Panc1 (cell line): ENCODE measurements at regions not wholly inside any gene's neighbourhood (a gene's known extent, or its start where the extent isn't known, plus 50 kb on each side); places are given as distances from the start of the nearest gene placed in this dataset.
"Not testable (repeated sequence)": the region's sequence is repeated elsewhere in the genome, so short reads cannot be mapped to it uniquely, and the experiment has no call there.

Experiments used
- ATAC-seq: fragments of 200-7000 bp; cut with Tn5 transposase; 2 replicates; pipeline ENCODE4 v1.9.1; 2020; ENCODE audit warnings: mild to moderate bottlenecking, moderate library complexity
- BruUV-seq: library from RNA; stranded (reverse); fragments of 400-500 nt; replicated peaks from 2 replicates; lab custom pipeline; 2021; lab: Mats Ljungman, UMichigan
- CTCF ChIA-PET: fragments of 300-600 bp; sonication (Branson Sonifier 250); formaldehyde crosslinking; loops from one replicate; lab custom pipeline; 2022; ENCODE audit warnings: antibody characterized with exemption; lab: Charles Lee
- POLR2A ChIA-PET: fragments of 300-600 bp; sonication (Branson Sonifier 250); formaldehyde crosslinking; loops from one replicate; lab custom pipeline; 2022; ENCODE audit warnings: antibody characterized with exemption; lab: Charles Lee
- DNase-seq: peaks from one replicate; pipeline ENCODE4 v3.0.0-alpha.2; 2010; ENCODE audit warnings: low read depth, low spot score
- H3K27ac ChIP-seq: 2 replicates; pipeline ENCODE4 v1.5.1; 2011; ENCODE audit warnings: mild to moderate bottlenecking, low read length, inconsistent platforms
- H3K27me3 ChIP-seq: fragments of 200-500 bp; sonication (Bioruptor generic); 2 replicates; pipeline ENCODE4 v1.6.0; 2014; ENCODE audit warnings: low read length, inconsistent platforms; ENCODE audit not compliant: control insufficient read depth, insufficient read depth
- H3K36me3 ChIP-seq: fragments of 200-500 bp; sonication (Bioruptor generic); 2 replicates; pipeline ENCODE4 v1.5.1; 2014; ENCODE audit warnings: inconsistent platforms, mild to moderate bottlenecking, low read length, moderate library complexity; ENCODE audit not compliant: control insufficient read depth, insufficient read depth
- H3K4me1 ChIP-seq: 2 replicates; pipeline ENCODE4 v1.5.1; 2011; ENCODE audit warnings: inconsistent platforms, mild to moderate bottlenecking, low read length, moderate library complexity; ENCODE audit not compliant: control insufficient read depth, insufficient read depth
- H3K4me3 ChIP-seq, 2 experiments: 2 replicates each; pipeline ENCODE4 v1.5.1; 2011 to 2012; ENCODE audit warnings: low read depth in 2 of 2, low read length in 2 of 2, mild to moderate bottlenecking in 2 of 2, inconsistent platforms in 1 of 2, moderate library complexity in 1 of 2
- H3K9me3 ChIP-seq: fragments of 200-500 bp; sonication (Bioruptor generic); 2 replicates; pipeline ENCODE4 v1.5.1; 2014; ENCODE audit warnings: low read depth, mild to moderate bottlenecking, inconsistent platforms, low read length, moderate library complexity; ENCODE audit not compliant: control insufficient read depth, insufficient read depth
- CTCF ChIP-seq: fragments of 450-650 bp; IDR thresholded peaks from 2 replicates; pipeline ENCODE4 v1.5.1; 2017; ENCODE audit warnings: mild to moderate bottlenecking
- POLR2AphosphoS5 ChIP-seq: IDR thresholded peaks from 2 replicates; pipeline ENCODE4 v1.6.1; 2012; ENCODE audit warnings: mild to moderate bottlenecking, low read depth, low read length, moderate library complexity
- REST ChIP-seq, 2 experiments: IDR thresholded peaks; 2 replicates each; pipeline ENCODE4 v1.6.1; 2011 to 2012; ENCODE audit warnings: low read depth in 2 of 2, control low read depth in 1 of 2, low read length in 1 of 2, mild to moderate bottlenecking in 1 of 2, moderate library complexity in 1 of 2; ENCODE audit not compliant: insufficient read depth in 1 of 2
- SIN3A ChIP-seq: IDR thresholded peaks from 2 replicates; pipeline ENCODE4 v1.6.1; 2012; ENCODE audit warnings: low read depth, mild to moderate bottlenecking, low read length, moderate library complexity, borderline replicate concordance; ENCODE audit not compliant: insufficient read depth
- TCF7L2 ChIP-seq: IDR thresholded peaks from 2 replicates; pipeline ENCODE4 v1.6.1; 2011; ENCODE audit warnings: mild to moderate bottlenecking, low read depth, low read length, inconsistent platforms
- in situ Hi-C: cut with HindIII; loops from 2 replicates; pipeline ENCODE4 v1.10.0; 2016; ENCODE audit warnings: low sequenced_read_pairs, low pct_unique_long_range_greater_than_20kb
- intact Hi-C: fragments of 100-400 bp; cut with micrococcal nuclease; formaldehyde crosslinking; loops from one replicate; pipeline ENCODE4 v1.10.0; 2022; ENCODE audit not compliant: unreplicated experiment

DNA sequence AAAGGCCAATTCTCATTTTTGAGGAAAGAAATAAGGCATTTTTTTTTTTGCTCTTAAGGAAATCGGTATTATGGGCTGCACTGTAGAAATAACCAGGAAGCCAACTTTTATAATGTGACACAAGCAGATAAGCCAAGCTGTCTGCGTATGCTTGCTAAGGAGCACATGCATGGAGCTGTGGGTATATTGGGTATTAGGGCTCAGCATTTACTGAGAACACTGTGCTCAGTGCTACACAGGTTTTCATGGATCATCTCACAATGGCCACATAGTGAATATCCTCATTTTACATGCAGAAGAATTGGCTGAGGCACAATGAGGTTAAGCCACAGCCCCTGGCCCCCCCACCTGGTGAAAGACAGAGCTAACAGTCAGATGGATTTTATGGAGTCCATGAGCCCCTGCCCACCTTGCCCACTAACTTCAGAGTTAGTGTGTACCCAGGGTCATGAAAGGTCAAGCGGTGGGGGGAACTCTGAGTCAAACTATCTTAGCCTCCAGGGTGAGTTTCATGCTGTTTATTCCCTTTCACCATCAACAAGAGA, 204.8 kb downstream of the SPATA31A6 start:
- ATAC-seq = peak; percentile 30; the same call in 1 of the 2 replicates
- H3K27ac ChIP-seq = no peak overlapping the region
- no peaks in the 10 kb centered on the region for H3K9me3 ChIP-seq
- no peaks in the 10 kb centered on the region for H3K36me3 ChIP-seq
- H3K27me3 ChIP-seq = no peaks in the 10 kb centered on the region
- intact Hi-C loops (no loop called here), in situ Hi-C loops (no loop called here)
- no peak overlapping the region for H3K4me3 ChIP-seq
- BruUV-seq = no TSS peak
- POLR2A ChIA-PET = no interaction called here
- TF ChIP-seq SIN3A = no peak
- TF ChIP-seq CTCF = 0 out of 2 replicates have a peak, but pooled peaks have one; percentile 6
- no peak for TF ChIP-seq POLR2AphosphoS5
- no peak for TF ChIP-seq REST (IDR thresholded peaks at IDR 0.05; ENCODE audit: insufficient read depth in 1 of 2, low read depth in 2 of 2, low read length in 1 of 2)
- TF ChIP-seq TCF7L2 = no peak
- CTCF ChIA-PET = no interaction called here
- H3K4me1 ChIP-seq = no peaks in the 10 kb centered on the region
- no peak for DNase-seq

DNA sequence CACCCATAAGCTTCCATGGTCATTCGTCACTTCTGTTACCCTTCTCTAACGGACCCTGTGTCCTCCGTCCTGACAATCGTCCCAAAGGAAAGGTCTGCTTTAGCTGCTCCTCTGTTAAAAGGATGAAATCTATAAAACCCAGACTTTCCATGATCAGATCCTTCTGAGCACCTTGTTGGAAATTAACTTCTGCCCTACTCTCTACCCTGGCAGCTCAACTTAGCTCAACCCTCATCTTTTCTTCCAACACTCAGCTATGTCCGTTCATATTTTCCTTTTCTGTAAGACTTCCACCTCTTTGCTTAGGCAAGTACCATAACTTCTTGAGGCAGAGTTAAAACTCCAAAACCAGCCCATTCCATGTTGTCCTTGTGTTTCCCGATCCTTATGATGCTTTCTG, 205.4 kb downstream of the SPATA31A6 start:
- intact Hi-C loops = no loop called here
- in situ Hi-C loops = no loop called here
- Histone ChIP-seq H3K4me3 (no peak overlapping the region), H3K9me3 (no peaks in the 10 kb centered on the region), H3K36me3 (no peaks in the 10 kb centered on the region), H3K27ac (no peak overlapping the region), H3K27me3 (no peaks in the 10 kb centered on the region), H3K4me1 (no peaks in the 10 kb centered on the region)
- CTCF ChIA-PET = no interaction called here
- TF ChIP-seq TCF7L2 (no peak), POLR2AphosphoS5 (no peak), REST (IDR thresholded peaks at IDR 0.05; ENCODE audit: insufficient read depth in 1 of 2, low read depth in 2 of 2, low read length in 1 of 2) (no peak), CTCF (no peak), SIN3A (no peak)
- no TSS peak for BruUV-seq
- ATAC-seq (no peak), DNase-seq (no peak)
- POLR2A ChIA-PET = no interaction called here

DNA sequence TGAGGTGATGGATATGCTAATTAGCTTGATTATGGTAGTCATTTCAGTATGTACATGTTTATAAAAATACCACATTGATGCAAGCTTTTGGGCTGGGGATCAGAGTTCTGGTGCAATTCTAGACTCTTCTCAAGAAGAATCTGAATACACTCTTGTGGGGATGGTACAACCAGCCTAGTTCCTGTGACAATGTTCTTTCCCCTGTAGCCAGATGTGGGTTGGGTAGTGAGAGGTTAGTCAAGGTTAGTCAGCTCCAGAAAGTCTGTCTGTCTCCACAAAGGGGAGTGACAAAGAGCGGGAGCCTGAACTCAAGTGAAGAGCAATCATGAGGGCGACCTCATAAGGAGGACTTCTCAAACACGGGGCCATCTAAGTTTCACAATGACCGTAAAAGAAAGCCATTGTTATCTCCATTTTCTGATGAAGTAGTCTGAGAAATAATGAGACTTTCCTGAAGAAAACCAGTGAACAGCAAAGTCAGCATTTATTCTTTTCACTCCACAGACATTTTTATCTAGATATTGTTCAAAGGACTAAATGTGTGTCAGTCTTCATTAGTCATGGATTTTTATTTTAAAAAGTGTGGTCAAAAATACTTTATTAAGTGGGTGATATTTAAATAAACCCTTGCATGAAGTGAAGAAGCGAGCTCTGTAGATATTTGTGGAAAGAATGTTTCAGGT, 209.5 kb downstream of the SPATA31A6 start:
- DNase-seq, ATAC-seq, H3K9me3 ChIP-seq, H3K27me3 ChIP-seq, H3K27ac ChIP-seq, BruUV-seq, H3K4me1 ChIP-seq, H3K36me3 ChIP-seq, CTCF ChIA-PET, POLR2A ChIA-PET, H3K4me3 ChIP-seq, in situ Hi-C loops, intact Hi-C loops: not testable (repeated sequence)
